GM12878 (cell line): ENCODE measurements at regions not wholly inside any gene's neighbourhood (a gene's known extent, or its start where the extent isn't known, plus 50 kb on each side); places are given as distances from the start of the nearest gene placed in this dataset.

Experiments
- ATAC-seq: fragments of 200-7000 bp; cut with Tn5 transposase; 3 replicates; pipeline ENCODE4 v1.9.1; 2020; ENCODE audit warnings: mild to moderate bottlenecking, moderate library complexity
- BruUV-seq: library from RNA; stranded (reverse); fragments of 400-500 nt; replicated peaks from 2 replicates; lab custom pipeline; 2021; lab: Mats Ljungman, UMichigan
- CTCF ChIA-PET: fragments of 300-600 bp; sonication (Branson Sonifier 250); formaldehyde crosslinking; extraction: SDS; loops from one replicate; lab custom pipeline; 2021; ENCODE audit warnings: inconsistent platforms; lab: Yijun Ruan, JAX
- POLR2A ChIA-PET: fragments of 350-600 bp; formaldehyde crosslinking; extraction: SDS; loops from one replicate; lab custom pipeline; 2021; ENCODE audit warnings: inconsistent platforms; lab: Charles Lee
- RAD21 ChIA-PET: fragments of 300-600 bp; sonication (Branson Sonifier 250); formaldehyde crosslinking; loops from one replicate; lab custom pipeline; 2023; ENCODE audit warnings: antibody characterized with exemption; ENCODE audit not compliant: unreplicated experiment; lab: Charles Lee
- SMC1A ChIA-PET: fragments of 300-600 bp; sonication (Branson Sonifier 250); formaldehyde crosslinking; loops from one replicate; lab custom pipeline; 2023; ENCODE audit not compliant: unreplicated experiment, uncharacterized antibody; lab: Charles Lee
- DNase-seq: peaks from one replicate; pipeline ENCODE4 v3.0.0-alpha.2; 2011; ENCODE audit warnings: low read depth, low spot score
- FAIRE-seq: peaks from 3 replicates; lab custom pipeline; 2011; peaks lifted over from hg19 to GRCh38; lab: Jason Lieb, UNC
- H2AFZ ChIP-seq: 2 replicates; pipeline ENCODE4 v1.6.0; 2011; ENCODE audit warnings: low read depth, low read length, control low read depth; ENCODE audit not compliant: control insufficient read depth
- H3K27ac ChIP-seq: 2 replicates; pipeline ENCODE4 v1.5.1; 2011; ENCODE audit warnings: control low read depth; ENCODE audit not compliant: control insufficient read depth, insufficient read depth
- H3K27me3 ChIP-seq, 2 experiments: replicated peaks in 1 of 2; 2 replicates each; pipeline versions ENCODE4 v1.6.0 to v1.6.1; 2011; ENCODE audit warnings: low read length in 1 of 2; ENCODE audit not compliant: control insufficient read depth in 2 of 2, insufficient read depth in 2 of 2
- H3K36me3 ChIP-seq, 2 experiments: 2 replicates each; pipeline ENCODE4 v1.5.1; 2011; ENCODE audit warnings: low read length in 1 of 2; ENCODE audit not compliant: control insufficient read depth in 2 of 2, insufficient read depth in 2 of 2
- H3K4me1 ChIP-seq: 2 replicates; pipeline ENCODE4 v1.6.1; 2011; ENCODE audit warnings: mild to moderate bottlenecking, low read length, moderate library complexity, mixed read lengths; ENCODE audit not compliant: control insufficient read depth, insufficient read depth
- H3K4me2 ChIP-seq: 2 replicates; pipeline ENCODE4 v1.6.0; 2011; ENCODE audit warnings: control low read depth; ENCODE audit not compliant: control insufficient read depth, insufficient read depth
- H3K4me3 ChIP-seq: fragments of 200-600 bp; sonication (generic); 2 replicates; pipeline ENCODE4 v1.5.1; 2016
- H3K79me2 ChIP-seq: 2 replicates; pipeline ENCODE4 v1.6.0; 2011; ENCODE audit warnings: low read length; ENCODE audit not compliant: control insufficient read depth, insufficient read depth
- H3K9ac ChIP-seq: 2 replicates; pipeline ENCODE4 v1.8.0; 2011; ENCODE audit warnings: low read length, control low read depth, mixed read lengths; ENCODE audit not compliant: control insufficient read depth, insufficient read depth
- H3K9me3 ChIP-seq: replicated peaks from 3 replicates; pipeline ENCODE4 v1.5.1; 2011; ENCODE audit warnings: mild to moderate bottlenecking, low read length; ENCODE audit not compliant: control insufficient read depth, insufficient read depth
- H4K20me1 ChIP-seq: 2 replicates; pipeline ENCODE4 v1.6.0; 2011; ENCODE audit not compliant: control insufficient read depth, insufficient read depth
- CBX5 ChIP-seq: sonication (generic); IDR thresholded peaks from 2 replicates; pipeline ENCODE4 v1.6.1; 2016; ENCODE audit warnings: low read depth, moderate library complexity, mild to moderate bottlenecking, inconsistent platforms
- CTCF ChIP-seq, 3 experiments: IDR thresholded peaks in 2 of 3; conservative IDR thresholded peaks in 1 of 3; 2 replicates each; pipeline ENCODE4 v1.5.1; 2011; ENCODE audit warnings: low read depth in 3 of 3, low read length in 3 of 3, mild to moderate bottlenecking in 3 of 3, control low read depth in 2 of 3, moderate library complexity in 2 of 3, inconsistent platforms in 1 of 3, mixed read lengths in 1 of 3; ENCODE audit not compliant: control insufficient read depth in 2 of 3, insufficient read depth in 1 of 3; ENCODE audit errors: extremely low read depth in 1 of 3
- MEF2A ChIP-seq: IDR thresholded peaks from 2 replicates; pipeline ENCODE4 v1.6.1; 2011; ENCODE audit warnings: low read depth, mild to moderate bottlenecking, low read length, moderate library complexity; ENCODE audit not compliant: insufficient read depth
- NFYA ChIP-seq: IDR thresholded peaks from 2 replicates; pipeline ENCODE4 v1.6.1; 2011; ENCODE audit warnings: low read depth, mild to moderate bottlenecking, low read length, improper control_type of control experiment, borderline replicate concordance
- NRF1 ChIP-seq: conservative IDR thresholded peaks from 2 replicates; pipeline ENCODE4 v1.6.1; 2011; ENCODE audit warnings: mild to moderate bottlenecking, low read depth, low read length, improper control_type of control experiment
- RAD21 ChIP-seq: IDR thresholded peaks from 2 replicates; pipeline ENCODE4 v1.6.1; 2011; ENCODE audit warnings: mild to moderate bottlenecking, low read depth, low read length, moderate library complexity; ENCODE audit not compliant: insufficient read depth
- YBX1 ChIP-seq: fragments of 450-650 bp; IDR thresholded peaks from 2 replicates; pipeline ENCODE4 v1.6.1; 2016; ENCODE audit warnings: antibody characterized with exemption
- ZBED1 ChIP-seq: IDR thresholded peaks from 2 replicates; pipeline ENCODE4 v1.6.1; 2016; ENCODE audit warnings: borderline replicate concordance
- ZBTB11 ChIP-seq: fragments of 450-650 bp; formaldehyde crosslinking; IDR thresholded peaks from 2 replicates; pipeline ENCODE4 v1.5.0; 2022; ENCODE audit warnings: mild to moderate bottlenecking, missing genetic modification characterization
- in situ Hi-C: fragments of 300-500 bp; cut with MboI; formaldehyde crosslinking; loops from 9 replicates; pipeline ENCODE4 v1.14.3; 2018; ENCODE audit warnings: mixed read lengths
- intact Hi-C: fragments of 100-400 bp; cut with micrococcal nuclease; formaldehyde crosslinking; loops from one replicate; pipeline ENCODE4 v1.14.2; 2022; ENCODE audit not compliant: unreplicated experiment

DNA sequence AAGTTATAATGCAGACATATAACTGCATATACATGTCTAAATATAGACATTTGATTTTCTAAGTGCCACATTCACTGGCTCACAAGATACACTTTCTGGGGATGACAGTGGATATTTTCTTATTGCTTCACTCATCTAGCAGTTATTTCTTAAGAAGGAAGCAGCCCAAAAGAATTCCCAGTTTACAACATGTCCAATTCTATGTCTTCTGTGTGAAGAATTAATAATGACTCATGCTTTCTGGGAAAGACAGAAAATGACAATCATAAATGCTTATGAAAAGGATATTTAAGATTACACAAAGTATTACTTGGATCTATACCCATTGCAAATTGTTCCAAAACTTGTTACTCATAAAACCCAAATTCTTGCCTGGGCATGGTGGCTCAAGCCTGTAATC lies 543.4 kb downstream of the SUCLA2 start (continued):
- TF ChIP-seq ZBTB11 (CRISPR knock-in tag) (no peak), CBX5 (no peak), NRF1 (no peak), MEF2A (no peak)
- TF ChIP-seq, all 136 proteins: peak for 0

DNA sequence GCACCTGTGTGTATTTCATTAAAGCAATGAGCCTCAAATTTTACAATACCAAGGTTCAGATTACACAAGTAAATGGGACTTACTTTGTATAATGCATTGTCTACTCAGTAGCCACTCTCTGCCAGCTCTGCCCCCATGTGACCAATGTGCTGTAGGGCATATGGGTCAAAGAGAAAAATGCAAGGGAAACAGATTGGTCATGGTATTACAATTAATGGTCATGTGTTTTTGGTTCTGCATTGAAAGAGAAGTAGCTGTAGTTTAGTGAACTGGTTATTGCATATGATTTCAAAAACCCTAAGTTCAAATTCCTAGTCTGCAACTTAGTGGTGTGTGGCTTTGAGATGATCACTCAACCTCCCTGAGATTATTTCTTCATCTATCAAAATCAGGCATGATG lies 545.4 kb downstream of the SUCLA2 start:
- ChIA-PET POLR2A (no interaction called here), CTCF (interaction anchor here (0.8 kb wide), 1 partner anchor 493 kb away, joined by 3 read pairs; no protein-coding TSS in a partner anchor), RAD21 (no interaction called here), SMC1A (no interaction called here)
- no peaks in the 10 kb centered on the region for H3K36me3 ChIP-seq
- DNase-seq: no peak
- BruUV-seq: no TSS peak
- H3K27me3 ChIP-seq: no peaks in the 10 kb centered on the region
- 0 out of 3 replicates have a peak, but pooled peaks have one; percentile 49 for ATAC-seq
- H3K4me3 ChIP-seq: no peak overlapping the region
- intact Hi-C loops: loop anchor here (5.0 to 10.0 kb wide), 2 partner anchors 563 to 621 kb away; no protein-coding TSS in a partner anchor
- H3K9me3 ChIP-seq: no peaks in the 10 kb centered on the region
- no peak overlapping the region for H3K4me2 ChIP-seq
- no peak overlapping the region for H3K9ac ChIP-seq
- H3K79me2 ChIP-seq: no peaks in the 10 kb centered on the region
- H2AFZ ChIP-seq: no peak overlapping the region
- H3K27ac ChIP-seq: no peak overlapping the region
- H3K4me1 ChIP-seq: no peaks in the 10 kb centered on the region
- TF ChIP-seq CTCF (IDR thresholded peaks at IDR 0.05 in 2 of 3, conservative IDR thresholded peaks at IDR 0.05 in 1 of 3; ENCODE audit: control insufficient read depth in 2 of 3, extremely low read depth in 1 of 3, insufficient read depth in 1 of 3, low read depth in 3 of 3, low read length in 3 of 3): peak in 1 of 3 experiments; percentile 7; a peak in 1 of 6 replicates
- TF ChIP-seq ZBED1: no peak
- TF ChIP-seq YBX1: no peak
- TF ChIP-seq RAD21: peak; percentile 31; the same call in 1 of the 2 replicates
- no peak for TF ChIP-seq NFYA
- TF ChIP-seq, all 136 proteins: peak for 2
- in situ Hi-C loops: no loop called here
- FAIRE-seq: no peak
- no peaks in the 10 kb centered on the region for H4K20me1 ChIP-seq
